Brain microvascular endothelial cell (primary cell): ENCODE measurements at regions not wholly inside any gene's neighbourhood (a gene's known extent, or its start where the extent isn't known, plus 50 kb on each side); places are given as distances from the start of the nearest gene placed in this dataset.

ENCODE experiments used
- DNase-seq: peaks from one replicate; pipeline ENCODE4 v3.0.0-alpha.2; 2020
- H3K27ac ChIP-seq: fragments of 250-450 bp; sonication (Bioruptor Pico); 2 replicates; pipeline ENCODE4 v1.5.1; 2020; ENCODE audit warnings: mild to moderate bottlenecking, moderate library complexity
- H3K27me3 ChIP-seq: fragments of 250-450 bp; sonication (Bioruptor Pico); replicated peaks from 2 replicates; pipeline ENCODE4 v1.5.1; 2020; ENCODE audit warnings: mild to moderate bottlenecking
- H3K36me3 ChIP-seq: fragments of 250-450 bp; sonication (Bioruptor Pico); replicated peaks from 2 replicates; pipeline ENCODE4 v1.5.1; 2020; ENCODE audit warnings: mild to moderate bottlenecking
- H3K4me3 ChIP-seq: 2 replicates; pipeline ENCODE4 v1.5.1; 2011; ENCODE audit warnings: low read depth, mild to moderate bottlenecking, control low read depth, low read length, moderate library complexity
- in situ Hi-C: cut with HindIII; loops from 2 replicates; pipeline ENCODE4 v1.10.0; 2017; ENCODE audit warnings: low sequenced_read_pairs, low pct_ligation_motif_present
- TF ChIP-seq, protein P1 (sequence below): IDR thresholded peaks from 2 replicates; pipeline ENCODE4 v1.5.1; 2011; ENCODE audit warnings: low read depth, mild to moderate bottlenecking, moderate library complexity, low read length, control low read depth, inconsistent platforms; ENCODE audit errors: missing control alignments

DNA sequence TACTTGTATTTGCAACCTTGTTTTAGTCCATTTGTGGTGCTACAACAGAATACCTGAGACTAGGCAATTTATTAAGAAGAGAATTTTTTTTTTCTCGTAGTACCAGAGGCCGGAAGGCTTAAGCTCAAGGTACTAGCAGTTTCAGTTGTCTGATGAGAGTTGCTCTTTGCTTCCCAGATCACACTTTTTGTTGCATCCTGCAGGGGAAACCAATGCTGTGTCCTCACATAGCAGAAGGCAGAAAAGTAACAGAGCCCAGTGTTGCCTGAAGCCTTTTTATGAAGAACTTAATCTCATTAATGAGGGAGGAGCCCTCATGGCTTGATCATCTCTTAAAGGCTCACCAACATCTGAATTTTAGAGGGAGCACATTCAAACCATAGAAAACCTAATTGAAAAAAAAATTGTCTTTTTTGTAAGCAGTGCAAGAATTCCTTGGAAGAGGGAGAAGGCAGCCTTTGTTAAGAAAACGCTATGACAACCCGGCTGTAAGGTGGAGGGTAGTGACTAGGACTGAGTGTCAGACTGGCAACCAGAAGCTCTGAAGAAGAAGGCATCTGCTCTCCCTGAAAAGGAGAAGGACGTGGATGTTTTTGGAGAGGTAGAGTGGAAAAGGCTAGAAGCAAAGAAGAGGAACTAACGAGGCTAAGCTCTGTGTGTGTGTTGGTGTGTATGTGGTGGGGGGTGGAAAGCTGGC, 1245.3 kb downstream of the ROBO2 start:
- H3K4me3 ChIP-seq = no peak overlapping the region
- no peaks in the 10 kb centered on the region for H3K27me3 ChIP-seq
- no peak for DNase-seq
- no peak overlapping the region for H3K27ac ChIP-seq
- TF ChIP-seq, protein P1, sequence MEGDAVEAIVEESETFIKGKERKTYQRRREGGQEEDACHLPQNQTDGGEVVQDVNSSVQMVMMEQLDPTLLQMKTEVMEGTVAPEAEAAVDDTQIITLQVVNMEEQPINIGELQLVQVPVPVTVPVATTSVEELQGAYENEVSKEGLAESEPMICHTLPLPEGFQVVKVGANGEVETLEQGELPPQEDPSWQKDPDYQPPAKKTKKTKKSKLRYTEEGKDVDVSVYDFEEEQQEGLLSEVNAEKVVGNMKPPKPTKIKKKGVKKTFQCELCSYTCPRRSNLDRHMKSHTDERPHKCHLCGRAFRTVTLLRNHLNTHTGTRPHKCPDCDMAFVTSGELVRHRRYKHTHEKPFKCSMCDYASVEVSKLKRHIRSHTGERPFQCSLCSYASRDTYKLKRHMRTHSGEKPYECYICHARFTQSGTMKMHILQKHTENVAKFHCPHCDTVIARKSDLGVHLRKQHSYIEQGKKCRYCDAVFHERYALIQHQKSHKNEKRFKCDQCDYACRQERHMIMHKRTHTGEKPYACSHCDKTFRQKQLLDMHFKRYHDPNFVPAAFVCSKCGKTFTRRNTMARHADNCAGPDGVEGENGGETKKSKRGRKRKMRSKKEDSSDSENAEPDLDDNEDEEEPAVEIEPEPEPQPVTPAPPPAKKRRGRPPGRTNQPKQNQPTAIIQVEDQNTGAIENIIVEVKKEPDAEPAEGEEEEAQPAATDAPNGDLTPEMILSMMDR = no peak
- H3K36me3 ChIP-seq = no peaks in the 10 kb centered on the region
- in situ Hi-C loops = no loop called here

GRCh38 chr3:78287085-78287484, 1247.2 kb downstream of the ROBO2 start:
- DNase-seq = no peak
- Histone ChIP-seq H3K27me3 (no peaks in the 10 kb centered on the region), H3K36me3 (no peaks in the 10 kb centered on the region), H3K4me3 (no peak overlapping the region), H3K27ac (no peak overlapping the region)
- in situ Hi-C loops = no loop called here
- TF ChIP-seq, protein P1 = no peak

- in situ Hi-C loops = no loop called here
- DNase-seq = no peak
- Histone ChIP-seq H3K27me3 (no peaks in the 10 kb centered on the region), H3K36me3 (no peaks in the 10 kb centered on the region), H3K4me3 (no peak overlapping the region), H3K27ac (no peak overlapping the region)
- TF ChIP-seq, protein P1 = no peak
These were observed 1253.4 kb downstream of the ROBO2 start for GRCh38 chr3:78293284-78293683.

DNA sequence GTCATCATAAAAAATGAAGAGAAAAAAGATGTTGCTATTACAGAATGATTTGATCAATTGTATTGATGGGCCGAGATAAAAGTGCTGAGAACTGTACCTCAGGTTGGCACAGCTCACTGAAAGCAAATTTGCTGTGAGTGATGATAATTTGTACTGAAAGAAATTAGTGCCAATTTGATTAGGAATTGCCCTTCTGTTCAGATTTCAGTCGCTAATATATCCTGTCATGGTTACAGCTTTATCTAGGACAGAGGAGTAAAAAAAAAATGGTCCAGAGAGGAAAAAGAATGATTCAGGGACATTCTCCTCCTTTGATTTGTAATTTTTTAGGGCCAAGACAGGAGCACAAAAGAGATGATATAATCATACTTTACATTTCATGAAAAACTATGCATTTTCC, 1264.2 kb downstream of the ROBO2 start:
- Histone ChIP-seq H3K27ac (no peak overlapping the region), H3K4me3 (no peak overlapping the region), H3K27me3 (no peaks in the 10 kb centered on the region), H3K36me3 (no peaks in the 10 kb centered on the region)
- in situ Hi-C loops = no loop called here
- TF ChIP-seq, protein P1 = no peak
- DNase-seq = no peak

GRCh38 chr3:78312851-78313250, 1273.0 kb downstream of the ROBO2 start:
- no peak overlapping the region for H3K27ac ChIP-seq
- no peaks in the 10 kb centered on the region for H3K27me3 ChIP-seq
- TF ChIP-seq, protein P1 = no peak
- in situ Hi-C loops = no loop called here
- DNase-seq = no peak
- no peaks in the 10 kb centered on the region for H3K36me3 ChIP-seq
- H3K4me3 ChIP-seq = no peak overlapping the region

- TF ChIP-seq, protein P1 = no peak
- Histone ChIP-seq H3K4me3 (no peak overlapping the region), H3K27ac (no peak overlapping the region), H3K36me3 (no peaks in the 10 kb centered on the region), H3K27me3 (no peaks in the 10 kb centered on the region)
- in situ Hi-C loops = no loop called here
- no peak for DNase-seq
These were observed 1273.4 kb downstream of the ROBO2 start for GRCh38 chr3:78313332-78313731.
